B cell (primary cell): ENCODE measurements at regions not wholly inside any gene's neighbourhood (a gene's known extent, or its start where the extent isn't known, plus 50 kb on each side); places are given as distances from the start of the nearest gene placed in this dataset.

Source experiments
- ATAC-seq: fragments of 200-7000 bp; cut with Tn5 transposase; one replicate; pipeline ENCODE4 v1.10.0; 2021; ENCODE audit warnings: low read depth, mild to moderate bottlenecking, moderate number of reproducible peaks, moderate library complexity
- CTCF ChIA-PET: fragments of 350-600 bp; sonication (Branson Sonifier 250); formaldehyde crosslinking; loops from one replicate; lab custom pipeline; 2021; ENCODE audit warnings: antibody characterized with exemption, inconsistent platforms; lab: Charles Lee
- POLR2A ChIA-PET: fragments of 350-600 bp; sonication (Branson Sonifier 250); formaldehyde crosslinking; loops from one replicate; lab custom pipeline; 2021; ENCODE audit warnings: antibody characterized with exemption; lab: Charles Lee
- DNase-seq: peaks from one replicate; pipeline ENCODE4 v3.0.0; 2013
- H2AFZ ChIP-seq: 2 replicates; pipeline ENCODE4 v1.6.1; 2012; ENCODE audit warnings: mild to moderate bottlenecking, low read depth, low read length; ENCODE audit not compliant: insufficient read depth, poor library complexity, severe bottlenecking
- H3K27ac ChIP-seq, 2 donors: 1 replicate in 1 of 2; 2 replicates in 1 of 2; pipeline ENCODE4 v1.5.1; 2012 to 2013; ENCODE audit warnings: low read length in 2 of 2, mild to moderate bottlenecking in 2 of 2, moderate library complexity in 1 of 2
- H3K27me3 ChIP-seq, 4 experiments: fragments of 200-600 bp in 1 of 4; sonication (generic) in 1 of 4; replicated peaks in 1 of 4; 1 replicate in 2 of 4; 2 replicates in 2 of 4; pipeline versions ENCODE4 v1.6.1 to v1.7.0; 2013 to 2016; ENCODE audit warnings: low read length in 3 of 4, mild to moderate bottlenecking in 2 of 4, mixed read lengths in 1 of 4, moderate library complexity in 1 of 4; ENCODE audit not compliant: insufficient read depth in 4 of 4, control insufficient read depth in 3 of 4; ENCODE audit errors: control extremely low read depth in 1 of 4
- H3K36me3 ChIP-seq, 2 experiments: replicated peaks in 1 of 2; 1 replicate in 1 of 2; 2 replicates in 1 of 2; pipeline versions ENCODE4 v1.6.1 to v1.7.1; 2013; ENCODE audit warnings: low read length in 1 of 2; ENCODE audit not compliant: insufficient read depth in 2 of 2, control insufficient read depth in 1 of 2; ENCODE audit errors: control extremely low read depth in 1 of 2, extremely low read depth in 1 of 2
- H3K4me1 ChIP-seq, 2 donors: fragments of 200-600 bp in 1 of 2; sonication (generic) in 1 of 2; 1 replicate in 1 of 2; 2 replicates in 1 of 2; pipeline versions ENCODE4 v1.5.1 to v1.6.1; 2013 to 2017; ENCODE audit warnings: low read length in 2 of 2; ENCODE audit not compliant: control insufficient read depth in 2 of 2, insufficient read depth in 2 of 2
- H3K4me2 ChIP-seq: replicated peaks from 2 replicates; pipeline ENCODE3; 2012; ENCODE audit warnings: mild to moderate bottlenecking, low read depth, low read length; ENCODE audit not compliant: poor library complexity, severe bottlenecking
- H3K4me3 ChIP-seq, 5 experiments: fragments of 200-600 bp in 1 of 5; sonication (generic) in 1 of 5; 1 replicate in 3 of 5; 2 replicates in 2 of 5; pipeline versions ENCODE4 v1.5.1 to v1.7.0; 2011 to 2016; ENCODE audit warnings: low read length in 4 of 5, mild to moderate bottlenecking in 4 of 5, low read depth in 2 of 5, control low read depth in 1 of 5, moderate library complexity in 1 of 5; ENCODE audit not compliant: insufficient read depth in 1 of 5; ENCODE audit errors: control extremely low read depth in 1 of 5, extremely low read depth in 1 of 5
- H3K79me2 ChIP-seq: fragments of 200-600 bp; sonication (generic); one replicate; pipeline ENCODE4 v1.6.0; 2016; ENCODE audit warnings: low read length; ENCODE audit not compliant: control insufficient read depth, insufficient read depth
- H3K9ac ChIP-seq: fragments of 200-600 bp; sonication (generic); 2 replicates; pipeline ENCODE4 v1.6.1; 2017; ENCODE audit warnings: mild to moderate bottlenecking, low read length, moderate library complexity
- H3K9me3 ChIP-seq, 3 donors: one replicate each; pipeline versions ENCODE4 v1.6.1 to v1.7.1; 2013; ENCODE audit warnings: low read length in 2 of 3; ENCODE audit not compliant: control insufficient read depth in 2 of 3, insufficient read depth in 1 of 3; ENCODE audit errors: control extremely low read depth in 1 of 3
- H4K20me1 ChIP-seq: 2 replicates; pipeline ENCODE4 v1.6.0; 2012; ENCODE audit warnings: mild to moderate bottlenecking, low read length; ENCODE audit not compliant: insufficient read depth, control insufficient read depth, poor library complexity, severe bottlenecking
- H3K27ac Mint-ChIP-seq: one replicate; pipeline ENCODE4 v1.8.0; 2021; ENCODE audit warnings: mixed read lengths
- H3K27me3 Mint-ChIP-seq: one replicate; pipeline ENCODE4 v1.8.0; 2021; ENCODE audit warnings: mixed read lengths
- H3K4me1 Mint-ChIP-seq: one replicate; pipeline ENCODE4 v1.8.0; 2021; ENCODE audit warnings: mixed read lengths
- H3K4me3 Mint-ChIP-seq: one replicate; pipeline ENCODE4 v1.8.0; 2021; ENCODE audit warnings: mixed read lengths
- H3K9me3 Mint-ChIP-seq: one replicate; pipeline ENCODE4 v1.8.0; 2022; ENCODE audit warnings: mixed read lengths; ENCODE audit not compliant: insufficient read depth
- CTCF ChIP-seq: fragments of 200-600 bp; IDR thresholded peaks from one replicate; pipeline ENCODE4 v1.8.0; 2022; ENCODE audit warnings: antibody characterized with exemption, mild to moderate bottlenecking
- EZH2 ChIP-seq: IDR thresholded peaks from 2 replicates; pipeline ENCODE4 v1.6.1; 2012; ENCODE audit warnings: borderline replicate concordance, low read depth, mild to moderate bottlenecking, moderate library complexity, low read length; ENCODE audit not compliant: insufficient read depth, poor library complexity, severe bottlenecking
- WGBS: methylation state at CpG from one replicate; pipeline ENCODE4 v1.1.5; 2013; ENCODE audit warnings: missing lambda C conversion rate; ENCODE audit not compliant: insufficient coverage; 5-methylcytosine and 5-hydroxymethylcytosine counted together
- intact Hi-C: fragments of 100-400 bp; cut with micrococcal nuclease; formaldehyde crosslinking; loops from one replicate; pipeline ENCODE4 v1.10.0; 2022

GRCh38 chr18:8504880-8505435, 104.3 kb upstream of the RAB12 start:
- Histone ChIP-seq H3K4me1 (no peaks in the 10 kb centered on the region), H3K4me2 (no peak overlapping the region), H2AFZ (no peak overlapping the region), H3K27me3 (peaks cover 0 to 8% (median 3%) of the 10 kb centered on the region in 4 experiments), H4K20me1 (no peaks in the 10 kb centered on the region), H3K9ac (no peak overlapping the region), H3K4me3 (no peak overlapping the region), H3K27ac (no peak overlapping the region), H3K36me3 (no peaks in the 10 kb centered on the region), H3K9me3 (no peaks in the 10 kb centered on the region), H3K79me2 (no peaks in the 10 kb centered on the region)
- DNase-seq = no peak
- ATAC-seq = no peak
- no peak for TF ChIP-seq CTCF
- TF ChIP-seq EZH2 = no peak
- Mint-ChIP-seq H3K4me1 (no peaks in the 10 kb centered on the region), H3K9me3 (no peaks in the 10 kb centered on the region), H3K27ac (no peak overlapping the region), H3K27me3 (peaks cover 19% of the 10 kb centered on the region), H3K4me3 (no peak overlapping the region)
- ChIA-PET CTCF (no interaction called here), POLR2A (no interaction called here)
- WGBS = 86% methylated on average over 9 of the region's 9 CpGs
- intact Hi-C loops = no loop called here

- Histone ChIP-seq H3K27me3 (peaks cover 0 to 8% (median 3%) of the 10 kb centered on the region in 4 experiments), H3K4me1 (no peaks in the 10 kb centered on the region), H3K36me3 (no peaks in the 10 kb centered on the region), H3K27ac (no peak overlapping the region), H2AFZ (no peak overlapping the region), H3K4me3 (no peak overlapping the region), H3K9ac (no peak overlapping the region), H4K20me1 (no peaks in the 10 kb centered on the region), H3K9me3 (no peaks in the 10 kb centered on the region), H3K4me2 (no peak overlapping the region), H3K79me2 (no peaks in the 10 kb centered on the region)
- no peaks in the 10 kb centered on the region for H3K4me1 Mint-ChIP-seq
- TF ChIP-seq CTCF = no peak
- no peak for TF ChIP-seq EZH2
- no peak for DNase-seq
- no peaks in the 10 kb centered on the region for H3K9me3 Mint-ChIP-seq
- H3K4me3 Mint-ChIP-seq = no peak overlapping the region
- 89% methylated on average over 10 of the region's 10 CpGs for WGBS
- no peak for ATAC-seq
- peaks cover 13% of the 10 kb centered on the region for H3K27me3 Mint-ChIP-seq
- CTCF ChIA-PET = no interaction called here
- H3K27ac Mint-ChIP-seq = no peak overlapping the region
- intact Hi-C loops = no loop called here
- POLR2A ChIA-PET = no interaction called here
These were observed 102.8 kb upstream of the RAB12 start for GRCh38 chr18:8506251-8507049.
